ENCODE measurements at regions not wholly inside any gene's neighbourhood (a gene's known extent, or its start where the extent isn't known, plus 50 kb on each side); places are given as distances from the start of the nearest gene placed in this dataset.

DNA sequence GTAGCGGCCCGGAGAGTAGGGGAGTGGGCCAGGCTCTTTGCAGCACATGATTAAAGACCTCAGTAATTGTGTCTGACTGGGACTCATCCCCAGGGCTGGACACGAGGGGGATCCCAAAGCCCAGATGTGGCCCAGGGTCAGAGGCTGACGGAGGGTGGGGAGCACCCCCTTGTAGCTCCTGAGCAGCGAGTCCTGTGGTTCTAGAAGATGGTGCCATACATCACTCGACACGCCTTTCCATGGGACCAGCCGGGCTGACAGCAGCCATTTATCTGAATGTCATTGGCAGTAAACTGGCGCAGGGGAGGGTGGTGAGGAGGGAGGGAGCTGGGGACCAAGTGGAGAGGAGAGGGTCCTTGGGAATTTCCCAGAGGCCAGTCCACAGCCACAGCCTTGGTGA, 65.1 kb upstream of the FAM222A start:
- intact Hi-C loops (cut with DNase I): no loop called here
- H3K4me1 ChIP-seq (replicated peaks in 1 of 2): no peaks in the 10 kb centered on the region
- TF ChIP-seq POLR2A (IDR thresholded peaks at IDR 0.05): no peak
- WGBS, 4 donors: 61 to 81% (median 66%) methylated on average over 3 to 9 of the region's 9 CpGs
- H3K27ac ChIP-seq: no peak overlapping the region
- no peak for DNase-seq
- no peak overlapping the region for H3K4me3 ChIP-seq
- no peaks in the 10 kb centered on the region for H3K36me3 ChIP-seq (replicated peaks in 1 of 2)
- H3K27me3 ChIP-seq: peaks cover 4% of the 10 kb centered on the region
- H3K9me3 ChIP-seq (replicated peaks in 1 of 3): no peaks in the 10 kb centered on the region

DNA sequence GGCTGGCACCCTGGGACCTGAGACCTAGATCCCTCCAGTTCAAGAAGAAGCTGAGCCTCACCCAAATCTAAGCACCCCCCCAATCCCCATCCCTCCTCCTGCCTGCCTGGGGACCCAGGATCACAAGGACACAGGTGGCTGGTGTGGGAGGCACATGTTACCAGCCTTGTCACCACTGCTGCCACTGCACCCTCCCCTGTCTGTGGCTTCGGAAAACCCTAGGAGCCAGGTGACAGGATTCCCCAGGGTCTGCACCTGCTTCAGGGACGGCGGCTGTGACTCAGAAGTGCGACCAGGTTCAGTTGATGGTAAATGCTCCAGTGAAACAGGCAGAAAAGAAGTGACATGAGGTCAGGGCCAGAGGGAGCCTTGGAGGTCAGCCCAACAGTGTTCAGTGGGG, 62.8 kb upstream of the FAM222A start:
- no peaks in the 10 kb centered on the region for H3K9me3 ChIP-seq (replicated peaks in 1 of 3)
- H3K36me3 ChIP-seq (replicated peaks in 1 of 2): no peaks in the 10 kb centered on the region
- H3K4me1 ChIP-seq (replicated peaks in 1 of 2): no peaks in the 10 kb centered on the region
- no peak for DNase-seq
- H3K27ac ChIP-seq: no peak overlapping the region
- intact Hi-C loops (cut with DNase I): no loop called here
- H3K4me3 ChIP-seq: no peak overlapping the region
- no peak for TF ChIP-seq POLR2A (IDR thresholded peaks at IDR 0.05)
- WGBS, 4 donors: 80 to 90% (median 86%) methylated on average over 4 of the region's 4 CpGs
- H3K27me3 ChIP-seq: no peaks in the 10 kb centered on the region

- no peak for DNase-seq
- no peaks in the 10 kb centered on the region for H3K27me3 ChIP-seq
- H3K9me3 ChIP-seq (replicated peaks in 1 of 3): no peaks in the 10 kb centered on the region
- TF ChIP-seq POLR2A (IDR thresholded peaks at IDR 0.05): no peak
- TF ChIP-seq CTCF (IDR thresholded peaks at IDR 0.05): no peak
- H3K4me3 ChIP-seq: no peak overlapping the region
- H3K4me1 ChIP-seq (replicated peaks in 1 of 2): no peaks in the 10 kb centered on the region
- intact Hi-C loops (cut with DNase I): no loop called here
- WGBS, 4 donors: 75 to 86% (median 79%) methylated on average over 1 of the region's 1 CpG
- no peak overlapping the region for H3K27ac ChIP-seq
- no peaks in the 10 kb centered on the region for H3K36me3 ChIP-seq (replicated peaks in 1 of 2)
Measured at GRCh38 chr12:109651596-109651995, 62.0 kb upstream of the FAM222A start.

DNA sequence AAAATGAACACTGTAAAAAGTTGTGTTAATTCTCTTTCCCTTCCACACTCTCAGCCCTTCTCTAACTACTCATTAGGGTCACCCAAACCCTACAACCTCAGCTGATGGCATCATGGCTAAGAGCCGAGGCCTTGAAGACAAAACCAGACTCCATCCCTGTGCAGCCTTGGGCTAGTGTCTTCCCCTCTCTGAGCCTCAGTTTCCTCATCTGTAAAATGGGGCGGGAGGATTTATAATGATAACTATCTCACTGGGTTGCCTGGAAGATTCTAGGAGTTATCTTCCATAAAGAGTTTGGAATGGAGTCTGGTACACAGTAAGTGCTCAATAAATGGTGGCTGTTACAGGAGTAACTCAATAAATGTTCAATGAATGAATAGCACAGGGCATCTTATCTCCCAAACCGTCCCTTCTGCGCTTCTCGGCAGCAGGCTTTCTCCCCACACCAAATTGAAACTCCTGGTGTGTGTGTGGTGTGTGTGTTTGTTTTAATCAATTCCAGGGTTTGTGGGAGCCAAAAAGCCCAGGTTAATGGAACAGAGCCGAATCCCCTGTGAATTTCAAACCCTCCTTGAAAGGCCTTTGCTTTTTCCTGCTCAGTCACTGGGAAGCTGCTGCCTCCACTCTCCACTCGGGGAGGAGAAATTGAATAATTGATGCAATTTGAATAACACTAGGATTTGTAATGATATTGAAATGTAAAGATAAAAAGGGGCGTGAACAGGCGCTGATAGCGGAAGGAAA, 61.2 kb upstream of the FAM222A start:
- no peak for TF ChIP-seq CTCF (IDR thresholded peaks at IDR 0.05)
- TF ChIP-seq POLR2A (IDR thresholded peaks at IDR 0.05): no peak
- intact Hi-C loops (cut with DNase I): no loop called here
- Histone ChIP-seq H3K9me3 (replicated peaks in 1 of 3) (no peaks in the 10 kb centered on the region), H3K27me3 (no peaks in the 10 kb centered on the region), H3K27ac (no peak overlapping the region), H3K4me1 (replicated peaks in 1 of 2) (no peaks in the 10 kb centered on the region), H3K4me3 (no peak overlapping the region), H3K36me3 (replicated peaks in 1 of 2) (no peaks in the 10 kb centered on the region)
- no peak for DNase-seq
- 79 to 85% (median 81%) methylated on average over 10 of the region's 10 CpGs for WGBS, 4 donors

DNA sequence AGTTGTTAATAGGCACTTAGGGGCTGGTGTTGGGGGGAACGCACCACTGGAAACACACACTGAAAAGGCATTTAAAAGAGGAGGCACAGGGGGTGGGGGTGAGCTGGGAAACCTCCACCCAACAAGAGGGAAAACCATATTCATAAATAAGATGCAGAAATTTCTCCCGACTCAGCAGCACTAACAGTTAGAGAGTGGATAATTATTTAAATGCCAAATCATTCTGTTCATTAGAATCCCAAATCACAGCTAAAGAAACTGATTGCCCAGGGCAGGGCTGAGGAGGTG, 60.7 kb upstream of the FAM222A start:
- TF ChIP-seq POLR2A (IDR thresholded peaks at IDR 0.05) (no peak), CTCF (IDR thresholded peaks at IDR 0.05) (no peak)
- Histone ChIP-seq H3K9me3 (replicated peaks in 1 of 3) (no peaks in the 10 kb centered on the region), H3K4me3 (no peak overlapping the region), H3K4me1 (replicated peaks in 1 of 2) (no peaks in the 10 kb centered on the region), H3K36me3 (replicated peaks in 1 of 2) (no peaks in the 10 kb centered on the region), H3K27me3 (no peaks in the 10 kb centered on the region), H3K27ac (no peak overlapping the region)
- 67 to 87% (median 80%) methylated on average over 2 of the region's 2 CpGs for WGBS, 4 donors
- intact Hi-C loops (cut with DNase I): no loop called here
- no peak for DNase-seq

All from adrenal gland (tissue), 9 donors.